HG02588 (cell line): ENCODE measurements at regions not wholly inside any gene's neighbourhood (a gene's known extent, or its start where the extent isn't known, plus 50 kb on each side); places are given as distances from the start of the nearest gene placed in this dataset.

ENCODE experiments used
- ATAC-seq: cut with Tn5 transposase; IDR thresholded peaks from one replicate; pipeline ENCODE4 v1.9.1; 2021; ENCODE audit warnings: mild to moderate bottlenecking, moderate library complexity; ENCODE audit not compliant: unreplicated experiment

DNA sequence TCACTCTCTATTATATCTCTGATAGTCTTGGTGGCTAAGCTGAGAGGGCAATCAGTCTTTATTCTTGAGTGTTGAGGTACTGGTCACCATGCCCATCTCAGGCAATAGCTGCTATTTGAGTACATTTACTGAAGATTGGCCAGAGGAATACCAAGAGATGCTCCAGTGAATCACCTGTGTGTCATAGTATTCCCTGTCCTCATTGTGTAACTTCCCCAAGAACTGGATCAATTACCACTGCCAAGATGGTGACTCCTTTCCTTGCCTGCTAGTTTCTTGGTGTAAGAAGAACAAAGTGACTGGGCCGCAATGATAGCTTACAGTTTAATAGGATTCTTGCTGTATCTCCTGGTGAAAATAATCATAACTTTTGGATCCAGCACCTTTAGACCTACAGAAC is 418.7 kb upstream of the KIF2A start:
- ATAC-seq: no peak

DNA sequence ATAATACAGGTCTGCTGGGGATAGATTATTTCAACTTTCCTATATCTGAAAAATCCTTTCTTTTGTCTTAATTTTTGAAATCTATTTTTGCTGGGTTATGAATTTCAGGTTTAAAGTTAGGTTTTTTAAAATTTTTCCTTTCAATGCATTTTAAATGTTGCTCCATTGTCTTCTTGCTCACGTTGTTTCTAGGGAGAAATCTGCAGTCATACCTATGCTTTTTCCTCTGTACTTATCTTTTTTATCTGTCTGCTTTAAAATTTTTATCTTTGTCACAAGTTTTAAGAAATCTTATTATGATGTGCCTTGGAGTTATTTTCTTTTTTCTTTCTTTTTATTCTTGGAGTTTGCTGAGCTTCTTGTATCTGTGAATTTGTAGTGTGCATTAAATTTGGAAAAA is 412.0 kb upstream of the KIF2A start:
- ATAC-seq: no peak

DNA sequence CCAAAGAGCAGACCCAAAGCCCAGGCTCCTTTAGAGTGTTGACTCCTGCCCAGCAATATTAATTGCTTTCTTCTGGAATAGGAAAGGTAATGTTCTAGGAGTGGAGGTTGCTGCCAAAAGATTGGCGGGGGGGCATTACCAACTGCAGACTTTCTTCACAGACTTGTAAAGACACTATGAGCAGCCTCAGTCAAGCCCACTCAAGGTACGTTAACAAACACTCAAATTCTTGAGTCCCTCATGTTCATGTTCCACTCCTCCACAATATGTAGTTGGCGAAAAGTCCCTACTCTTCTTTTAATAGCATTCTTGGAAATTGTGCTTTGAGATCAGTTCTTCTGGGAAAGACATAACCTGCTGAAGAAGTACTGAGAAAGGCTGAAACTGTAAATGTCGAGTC is 409.2 kb upstream of the KIF2A start:
- no peak for ATAC-seq

DNA sequence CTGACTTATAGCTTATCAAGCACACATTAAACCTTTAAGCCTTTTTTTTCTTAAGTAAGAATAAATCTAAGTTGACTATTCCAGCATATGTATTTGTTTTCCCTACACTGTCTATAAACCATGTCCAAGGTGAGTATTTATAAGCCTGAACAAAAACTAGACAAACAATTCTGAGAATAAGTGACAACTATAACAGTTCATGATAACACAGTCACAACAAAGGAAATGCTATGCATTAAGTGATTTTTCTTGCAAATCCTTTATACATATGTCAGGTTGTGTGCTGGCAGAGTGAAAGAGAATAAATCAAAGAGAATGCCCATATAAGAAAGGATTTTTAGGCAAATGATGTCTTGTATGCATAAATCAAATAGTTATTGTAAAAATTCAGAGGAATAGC is 408.8 kb upstream of the KIF2A start:
- ATAC-seq: no peak

DNA sequence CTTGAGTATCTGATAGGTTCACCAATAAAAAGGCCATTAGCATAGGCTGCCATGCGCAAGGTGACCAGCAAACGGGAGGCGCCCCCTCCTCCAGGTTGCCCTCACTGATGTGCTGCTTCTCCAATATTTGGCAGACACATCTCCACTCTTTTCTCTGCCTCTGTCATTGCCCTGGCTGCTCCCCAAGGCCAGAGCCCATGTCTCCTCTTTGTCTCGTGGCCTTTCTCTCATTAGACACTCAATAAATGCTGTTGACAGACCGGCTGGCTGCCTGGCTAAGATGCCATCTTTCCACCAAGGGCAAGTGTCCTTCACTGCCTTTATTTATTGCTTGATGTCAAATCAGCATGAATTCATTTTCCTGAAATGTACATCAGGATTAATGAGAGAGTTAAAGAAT is 404.0 kb upstream of the KIF2A start:
- ATAC-seq: no peak

DNA sequence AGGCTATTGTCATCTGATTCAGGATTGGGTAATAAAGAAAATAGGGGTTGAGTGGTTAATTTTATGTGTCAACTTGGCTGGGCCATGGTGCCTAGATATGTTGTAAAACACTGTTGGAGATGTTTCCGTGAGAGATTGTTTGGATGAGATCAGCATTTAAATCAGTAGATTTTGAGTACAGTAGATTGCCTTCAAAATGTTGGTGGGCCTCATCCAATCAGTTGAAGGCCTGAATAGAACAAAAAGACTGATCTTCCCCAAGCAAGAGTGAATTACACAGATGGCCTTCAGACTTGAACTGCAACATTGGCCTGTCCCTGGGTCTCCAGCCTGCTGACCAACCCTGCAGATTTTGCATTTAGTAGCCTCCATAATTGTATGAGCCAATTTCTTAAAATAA is 401.3 kb upstream of the KIF2A start:
- no peak for ATAC-seq

DNA sequence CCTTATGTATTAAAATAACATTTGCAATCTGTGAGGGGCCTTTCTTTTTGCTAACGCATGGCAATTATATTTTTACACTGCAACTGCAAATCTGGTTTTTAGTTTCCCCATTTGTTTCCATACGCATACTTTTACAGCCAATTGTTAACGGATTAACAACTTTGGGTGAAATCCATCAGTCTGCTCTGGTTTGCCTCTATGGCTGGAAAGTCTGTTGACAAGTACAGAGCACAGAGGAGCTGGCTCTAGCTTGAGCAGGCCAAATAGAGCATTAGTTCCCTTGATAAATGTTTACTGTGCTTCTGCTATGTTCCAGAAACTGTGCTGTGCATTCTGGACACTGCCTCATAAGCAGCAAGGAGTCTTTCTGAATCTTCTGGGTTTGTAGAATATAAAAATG is 400.4 kb upstream of the KIF2A start:
- no peak for ATAC-seq

DNA sequence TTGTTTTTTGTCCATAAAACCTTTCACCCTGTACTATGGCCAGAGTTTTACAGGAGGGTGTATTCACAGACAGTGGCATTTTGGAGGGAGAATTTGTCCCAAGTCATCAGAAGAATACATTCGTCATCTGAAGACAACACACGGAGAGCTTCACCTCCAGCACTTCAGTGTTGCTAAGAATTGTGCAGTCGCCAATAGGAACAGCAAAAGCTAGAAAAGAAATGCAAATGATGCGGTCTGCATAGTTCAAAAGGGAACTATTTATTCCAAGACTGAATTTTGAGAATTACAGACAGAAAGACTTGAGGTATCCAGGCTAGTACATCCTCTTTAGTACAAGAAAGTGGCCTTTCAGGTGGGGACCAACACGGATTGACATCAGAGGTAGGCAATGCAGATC is 399.2 kb upstream of the KIF2A start:
- ATAC-seq: no peak

DNA sequence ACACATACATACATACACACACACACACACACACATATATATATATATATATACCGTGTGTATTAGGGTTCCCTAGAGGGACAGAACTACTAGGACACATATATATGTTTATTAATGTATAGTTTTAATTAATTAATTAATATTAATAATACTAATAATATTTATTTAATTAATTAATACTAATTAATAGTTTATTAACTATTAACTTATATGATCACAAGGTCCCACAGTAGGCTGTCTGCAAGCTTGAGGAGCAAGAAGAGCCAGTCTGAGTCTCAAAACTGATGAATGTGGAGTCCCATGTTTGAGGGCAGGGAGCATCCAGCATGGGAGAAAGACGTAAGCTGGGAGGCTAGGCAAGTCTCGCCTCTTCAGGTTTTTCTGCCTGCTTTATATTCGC is 398.0 kb upstream of the KIF2A start:
- ATAC-seq: no peak

DNA sequence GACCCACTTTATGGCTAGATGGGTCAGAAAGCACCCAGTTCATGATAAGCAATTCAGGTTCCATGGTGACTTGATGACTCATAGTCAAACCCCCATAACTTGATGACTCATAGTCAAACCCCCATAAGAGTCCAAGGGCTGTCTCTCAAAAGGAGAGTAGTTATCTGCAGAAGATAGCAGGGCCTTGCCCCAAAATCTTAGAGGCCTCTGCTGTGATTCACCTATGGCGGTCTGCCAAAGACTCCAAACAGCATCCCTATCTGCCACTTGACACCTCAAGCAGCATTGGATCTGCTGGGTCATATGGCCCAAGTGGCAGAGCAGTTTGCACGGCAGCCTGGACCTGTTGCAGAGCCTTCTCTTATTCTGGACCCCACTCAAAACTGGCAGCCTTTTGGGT is 395.2 kb upstream of the KIF2A start:
- no peak for ATAC-seq

DNA sequence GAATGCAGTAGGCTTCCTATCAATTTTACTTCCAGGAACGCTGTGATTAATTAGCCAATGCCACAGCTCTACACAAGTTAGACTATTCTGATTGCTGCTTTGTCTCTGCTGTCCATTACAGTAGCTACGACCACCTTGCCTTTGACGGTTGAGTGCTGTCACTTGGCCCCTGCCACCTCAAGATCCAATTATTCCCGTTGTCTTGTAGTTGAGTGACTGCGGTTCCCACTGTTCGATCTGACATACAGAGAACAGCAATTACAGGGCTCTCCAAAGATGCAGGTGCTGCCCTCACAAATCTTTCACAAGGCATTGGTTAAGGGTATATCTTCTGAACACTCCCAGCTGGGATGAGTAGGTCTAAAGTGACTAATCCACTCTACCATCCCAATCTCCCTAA is 393.4 kb upstream of the KIF2A start:
- ATAC-seq: no peak

DNA sequence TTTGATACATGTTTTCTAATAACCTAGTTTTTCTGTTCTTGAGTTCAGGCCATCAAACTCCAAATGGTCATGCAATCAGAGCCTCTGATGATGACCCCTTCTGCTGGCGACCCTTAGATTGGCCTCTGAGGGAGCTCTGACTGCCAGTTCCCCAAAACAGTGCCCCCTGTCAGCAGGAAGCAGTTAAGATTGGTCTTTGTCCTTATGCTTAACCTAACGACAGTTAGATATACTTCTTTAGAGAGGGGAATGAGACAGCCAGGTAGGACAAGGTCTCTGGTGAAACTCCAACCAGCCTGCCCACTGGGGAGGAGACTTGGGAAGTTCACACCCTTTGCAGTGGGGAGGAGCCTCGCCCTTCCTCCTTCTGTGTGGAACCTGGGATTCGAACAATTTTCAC is 390.4 kb upstream of the KIF2A start:
- no peak for ATAC-seq

DNA sequence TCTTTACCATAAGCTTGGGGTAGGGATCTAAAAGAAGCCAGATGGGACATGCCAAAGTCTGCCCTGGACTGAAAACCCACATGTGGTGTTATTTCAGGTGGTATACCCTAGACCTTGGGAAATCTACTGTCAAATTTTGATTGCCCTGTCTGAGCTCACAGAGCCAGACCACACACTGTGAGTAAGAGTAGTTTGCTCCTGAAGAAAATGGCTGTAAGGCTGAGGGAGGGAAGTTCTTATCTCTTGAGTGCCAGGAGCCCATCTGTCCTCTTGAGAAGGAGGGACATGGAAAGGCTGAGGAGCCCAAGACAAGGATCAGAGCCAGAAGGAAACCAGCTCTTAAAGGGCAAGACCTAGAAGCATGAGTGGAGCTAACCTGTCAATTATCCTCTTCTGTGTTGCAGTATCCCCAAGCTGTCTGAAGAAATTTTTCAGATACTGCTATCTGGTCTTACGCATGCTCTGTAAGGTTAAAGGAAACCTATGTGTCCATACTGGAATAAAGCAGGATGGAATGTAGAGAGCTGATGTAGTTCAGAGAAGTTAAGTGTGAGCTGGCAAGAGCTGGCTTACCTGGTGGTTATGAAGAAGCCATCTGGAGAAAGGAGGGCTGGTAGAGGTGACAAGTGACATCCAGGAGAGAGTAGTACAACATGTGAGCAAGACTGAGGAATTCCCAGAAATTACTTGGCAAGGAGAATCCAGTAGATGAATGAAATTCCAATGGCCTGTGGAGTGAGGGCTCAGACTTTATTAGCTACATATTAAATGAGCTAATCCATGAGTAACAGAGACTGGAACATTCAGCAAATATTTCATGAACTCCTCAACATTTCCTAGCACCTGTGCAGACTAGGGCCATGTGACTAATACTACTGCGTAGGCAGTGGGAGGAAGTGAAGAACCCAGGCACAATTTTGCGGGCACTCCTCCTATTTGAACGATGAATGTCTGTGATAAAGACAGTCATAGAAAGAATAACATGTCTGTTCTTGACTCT is 389.1 kb upstream of the KIF2A start:
- ATAC-seq: no peak

DNA sequence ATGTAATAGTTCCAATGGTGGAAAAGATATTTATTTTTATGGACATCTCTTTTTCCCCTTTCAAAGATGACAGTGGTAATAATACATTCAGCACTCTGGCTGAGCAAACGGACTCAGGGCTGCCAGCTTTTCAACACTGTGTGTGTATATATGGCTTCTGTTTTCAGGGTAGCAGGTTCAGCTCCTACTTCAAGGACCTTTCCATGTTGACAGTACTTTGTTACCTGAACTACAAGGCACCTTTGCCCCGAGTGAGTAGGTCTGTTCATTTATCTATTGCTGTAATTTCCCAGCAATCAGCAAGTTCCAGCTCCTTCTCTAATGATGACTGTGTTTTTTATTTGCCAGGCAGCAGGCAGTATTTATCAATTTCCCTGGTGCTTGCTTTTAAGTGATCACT is 387.4 kb upstream of the KIF2A start:
- no peak for ATAC-seq

DNA sequence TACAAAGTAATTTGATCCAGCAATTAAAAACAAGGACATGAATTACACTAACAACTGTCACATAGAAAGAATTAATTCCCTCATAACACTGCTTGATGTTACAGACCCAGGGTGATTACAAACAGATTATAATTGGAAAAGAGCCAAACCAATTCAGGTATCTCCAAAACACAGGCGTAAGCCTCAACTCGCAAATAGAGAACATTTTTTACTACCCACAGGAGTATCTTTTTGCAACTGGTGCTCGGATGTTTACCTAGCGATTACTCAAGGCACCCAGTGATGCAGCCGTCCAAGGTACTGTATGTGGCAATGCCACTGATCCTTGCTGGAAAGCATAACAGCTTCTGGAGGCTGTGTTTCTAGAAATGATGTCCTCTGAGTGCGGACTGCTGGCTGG is 386.1 kb upstream of the KIF2A start:
- no peak for ATAC-seq

DNA sequence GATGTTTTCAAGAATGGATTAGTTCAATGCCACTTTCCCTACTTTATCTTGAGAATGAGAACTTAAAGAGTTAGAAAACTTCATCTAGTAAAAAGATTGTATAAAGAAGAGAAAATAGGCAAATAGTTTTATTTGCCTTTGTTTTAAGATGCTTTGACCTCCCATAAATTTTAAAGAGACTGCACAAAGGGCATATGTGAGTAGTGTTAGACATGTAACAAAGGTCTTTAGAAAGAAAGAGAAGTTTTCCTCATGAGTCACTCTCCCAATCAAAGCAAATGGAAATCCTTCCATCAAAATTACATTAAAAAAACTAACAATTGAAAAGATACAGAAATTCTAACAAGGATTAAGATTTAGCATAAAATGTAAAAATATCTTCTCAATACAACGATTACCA is 381.8 kb upstream of the KIF2A start:
- ATAC-seq: no peak

DNA sequence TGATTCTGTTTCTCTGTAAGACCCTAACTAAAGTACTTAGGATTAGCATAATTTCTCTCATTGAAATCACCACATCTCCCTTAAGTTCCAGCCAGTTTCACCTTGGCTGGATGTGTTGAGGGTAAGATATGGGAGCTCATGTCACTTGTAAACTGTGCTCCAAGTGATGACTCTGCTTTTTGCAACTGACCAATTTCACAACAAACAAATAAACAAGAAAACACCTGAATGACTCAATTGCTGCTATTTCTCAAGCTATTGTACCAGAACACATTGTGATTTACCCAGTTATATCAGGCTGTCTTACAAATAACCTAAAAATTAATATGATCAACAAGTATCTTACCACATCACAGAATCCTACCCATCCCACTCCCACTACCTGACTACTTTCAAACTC is 379.1 kb upstream of the KIF2A start:
- ATAC-seq: no peak

DNA sequence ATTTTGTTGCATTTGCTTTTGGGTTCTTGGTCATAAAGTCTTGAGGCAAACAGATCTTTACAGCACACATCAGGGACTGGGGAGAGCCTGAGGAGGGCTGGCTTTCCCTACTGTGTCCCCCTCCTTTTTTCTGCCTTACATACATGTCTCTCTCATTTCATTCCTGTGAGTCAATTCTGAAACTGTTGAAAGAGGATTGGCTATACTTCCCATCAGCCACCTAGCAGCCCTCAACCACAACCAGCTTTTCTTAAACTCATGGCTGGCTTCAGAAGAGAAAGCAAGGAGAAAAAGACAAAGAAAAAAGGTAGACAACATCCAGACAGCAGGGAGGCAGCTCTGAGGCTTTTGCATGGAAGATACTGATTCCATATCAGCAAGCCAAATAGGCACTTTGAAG is 374.8 kb upstream of the KIF2A start:
- ATAC-seq: no peak

DNA sequence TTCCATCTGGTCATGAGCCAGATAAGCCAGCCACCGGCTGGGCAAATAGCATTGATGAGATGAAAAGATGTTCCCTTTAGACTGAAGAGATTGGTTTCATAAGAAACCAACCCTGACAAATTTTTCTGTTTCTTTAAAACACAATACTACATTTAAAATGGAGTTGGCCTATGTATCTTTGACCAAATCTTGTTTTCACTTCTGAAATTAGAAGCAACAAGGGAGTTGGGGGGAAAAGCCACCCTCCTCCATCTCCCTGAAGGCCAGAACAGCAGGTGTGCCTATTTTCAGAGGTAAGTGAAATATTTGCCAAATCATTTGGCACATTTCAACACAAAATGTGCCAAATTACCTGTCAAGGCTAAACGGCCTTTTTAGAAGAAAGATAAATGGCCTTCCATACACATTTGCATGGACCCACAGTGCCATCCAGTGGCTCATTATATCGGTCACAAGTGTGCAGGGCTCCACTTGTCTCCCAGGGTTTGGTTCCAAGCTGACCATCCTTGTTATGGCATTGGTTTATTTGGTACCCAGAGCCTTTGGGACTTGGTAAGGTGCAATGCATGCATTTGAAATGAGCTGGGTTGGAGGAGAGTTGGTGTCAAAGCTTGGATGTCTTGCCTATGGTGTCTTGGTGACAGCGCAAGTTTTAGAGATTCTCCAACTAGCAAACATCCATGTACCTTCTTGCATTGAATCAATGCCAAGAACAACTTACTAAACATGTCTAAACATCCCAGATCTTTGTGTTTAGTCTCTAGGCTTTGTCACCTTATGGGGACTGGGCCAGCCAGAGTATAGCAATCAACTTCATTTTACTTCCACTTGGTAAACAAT is 372.0 kb upstream of the KIF2A start:
- ATAC-seq: no peak

DNA sequence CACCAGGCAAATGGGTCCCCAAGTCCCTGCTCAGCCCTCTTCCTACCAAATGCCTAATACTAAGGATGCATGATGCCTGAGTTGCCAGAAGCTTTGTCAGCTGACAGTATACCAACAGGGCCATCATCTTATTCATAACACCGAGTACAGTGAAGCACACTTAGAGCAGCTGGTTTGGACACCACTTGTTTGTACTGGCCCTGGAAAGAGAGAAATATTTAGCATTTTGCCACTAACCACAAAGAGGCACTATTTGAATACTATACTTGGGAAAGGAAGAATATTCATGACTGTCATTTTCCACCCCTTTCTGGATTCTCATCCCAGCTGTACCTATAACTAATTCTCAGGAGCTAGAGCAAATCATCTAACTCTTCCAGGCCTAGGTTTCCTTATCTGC is 364.4 kb upstream of the KIF2A start:
- ATAC-seq: no peak

DNA sequence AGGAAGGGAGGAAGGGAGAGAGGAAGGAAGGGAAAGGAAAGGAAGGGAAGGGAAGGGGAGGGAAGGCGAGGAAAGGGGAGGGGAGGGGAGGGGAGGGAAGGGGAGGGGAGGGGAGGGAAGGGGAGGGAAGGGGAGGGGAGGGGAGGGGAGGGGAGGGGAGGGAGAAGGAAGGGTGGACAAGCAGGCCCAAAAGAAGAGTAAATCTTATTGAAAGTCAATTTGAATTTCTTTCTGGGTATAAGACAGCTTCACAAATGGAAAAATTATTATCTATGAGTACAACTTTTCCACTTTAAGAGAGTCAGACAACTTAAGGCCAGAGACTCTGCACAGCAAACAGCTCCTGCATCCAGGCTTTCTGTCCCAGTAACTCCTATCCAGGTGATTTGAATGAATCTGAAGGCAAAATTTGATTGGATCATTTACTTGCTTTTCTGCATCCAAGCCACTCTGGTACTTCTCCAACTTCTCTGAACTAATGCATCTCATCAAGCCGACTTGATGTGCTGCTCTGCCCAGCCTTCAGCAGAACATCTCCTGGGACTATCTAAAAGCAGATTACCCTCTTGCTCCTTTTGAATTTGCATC is 363.4 kb upstream of the KIF2A start:
- ATAC-seq: no peak

DNA sequence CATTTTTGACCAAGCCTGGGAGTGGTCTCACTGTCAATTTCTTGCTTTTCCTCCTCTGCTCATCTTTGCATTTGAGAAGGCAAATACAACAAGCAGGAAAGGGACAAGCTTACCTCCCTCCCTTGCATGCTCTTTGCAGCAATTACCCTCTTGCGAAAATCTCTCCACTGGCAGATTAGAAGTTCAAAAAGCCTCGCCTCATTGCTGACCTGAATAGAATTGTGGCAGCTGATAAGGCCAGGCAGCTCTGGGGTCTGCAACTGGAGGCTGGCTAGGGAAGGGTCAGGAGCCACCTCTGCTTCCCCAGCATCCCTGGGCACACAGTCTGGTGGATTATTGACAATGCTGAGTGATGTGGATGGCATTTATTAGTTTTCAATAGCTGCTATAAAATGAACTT is 362.3 kb upstream of the KIF2A start:
- ATAC-seq: no peak
